VCaP (cell line): ENCODE measurements at regions not wholly inside any gene's neighbourhood (a gene's known extent, or its start where the extent isn't known, plus 50 kb on each side); places are given as distances from the start of the nearest gene placed in this dataset.

Experiments used
- H3K27ac ChIP-seq: fragments of 450-650 bp; 2 replicates; pipeline ENCODE4 v1.5.1; 2017
- TF ChIP-seq, protein P1 (sequence below): fragments of 450-650 bp; conservative IDR thresholded peaks from 2 replicates; pipeline ENCODE4 v1.5.1; 2017; ENCODE audit warnings: mild to moderate bottlenecking, moderate library complexity

DNA sequence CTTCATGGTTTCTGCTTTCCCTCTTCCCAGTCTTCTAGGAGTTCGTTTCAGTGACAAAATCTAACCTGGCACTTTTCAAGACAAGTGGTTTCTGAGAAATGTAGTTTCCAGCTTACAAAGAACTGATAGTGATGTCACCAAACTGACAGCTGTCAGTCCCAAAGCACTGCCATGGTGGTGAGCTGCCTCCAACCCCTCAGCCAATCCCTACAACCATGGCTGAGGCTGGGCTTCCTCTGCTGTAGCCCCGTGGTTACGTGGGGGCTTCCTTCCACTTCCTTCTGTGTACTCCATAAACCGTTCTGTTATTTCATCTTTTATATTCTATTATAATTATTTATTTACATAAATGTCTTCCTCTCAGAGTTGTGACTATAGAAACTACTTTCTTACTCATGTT lies 198.6 kb upstream of the AGA start:
- no peak overlapping the region for H3K27ac ChIP-seq
- TF ChIP-seq, protein P1, sequence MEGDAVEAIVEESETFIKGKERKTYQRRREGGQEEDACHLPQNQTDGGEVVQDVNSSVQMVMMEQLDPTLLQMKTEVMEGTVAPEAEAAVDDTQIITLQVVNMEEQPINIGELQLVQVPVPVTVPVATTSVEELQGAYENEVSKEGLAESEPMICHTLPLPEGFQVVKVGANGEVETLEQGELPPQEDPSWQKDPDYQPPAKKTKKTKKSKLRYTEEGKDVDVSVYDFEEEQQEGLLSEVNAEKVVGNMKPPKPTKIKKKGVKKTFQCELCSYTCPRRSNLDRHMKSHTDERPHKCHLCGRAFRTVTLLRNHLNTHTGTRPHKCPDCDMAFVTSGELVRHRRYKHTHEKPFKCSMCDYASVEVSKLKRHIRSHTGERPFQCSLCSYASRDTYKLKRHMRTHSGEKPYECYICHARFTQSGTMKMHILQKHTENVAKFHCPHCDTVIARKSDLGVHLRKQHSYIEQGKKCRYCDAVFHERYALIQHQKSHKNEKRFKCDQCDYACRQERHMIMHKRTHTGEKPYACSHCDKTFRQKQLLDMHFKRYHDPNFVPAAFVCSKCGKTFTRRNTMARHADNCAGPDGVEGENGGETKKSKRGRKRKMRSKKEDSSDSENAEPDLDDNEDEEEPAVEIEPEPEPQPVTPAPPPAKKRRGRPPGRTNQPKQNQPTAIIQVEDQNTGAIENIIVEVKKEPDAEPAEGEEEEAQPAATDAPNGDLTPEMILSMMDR, result no peak

DNA sequence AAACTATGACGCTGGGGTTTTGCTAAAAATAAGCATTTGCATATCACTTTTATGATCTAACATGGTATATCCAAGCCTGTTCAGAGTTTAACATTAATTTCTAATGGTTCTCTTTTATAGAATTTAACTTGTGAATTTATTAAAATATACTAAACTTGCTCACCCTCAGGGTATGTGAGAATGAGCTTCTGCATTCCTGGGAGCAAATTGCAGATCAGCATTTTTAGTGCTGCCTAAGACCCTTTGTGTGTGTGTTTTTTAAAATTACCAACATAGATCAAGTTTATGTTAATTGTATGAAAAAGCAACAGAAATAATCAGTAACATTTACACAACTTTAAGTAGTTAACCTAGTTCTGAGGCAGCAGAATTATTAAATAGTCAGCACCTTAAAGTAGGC lies 218.0 kb upstream of the AGA start:
- TF ChIP-seq, protein P1, result no peak
- H3K27ac ChIP-seq, result no peak overlapping the region

- TF ChIP-seq, protein P1, result peak; percentile 93
- H3K27ac ChIP-seq, result no peak overlapping the region
Observed at GRCh38 chr4:177667687-177668086, 225.4 kb upstream of the AGA start.

GRCh38 chr4:177671387-177671786 lies 229.2 kb upstream of the AGA start:
- TF ChIP-seq, protein P1, result no peak
- H3K27ac ChIP-seq, result no peak overlapping the region

DNA sequence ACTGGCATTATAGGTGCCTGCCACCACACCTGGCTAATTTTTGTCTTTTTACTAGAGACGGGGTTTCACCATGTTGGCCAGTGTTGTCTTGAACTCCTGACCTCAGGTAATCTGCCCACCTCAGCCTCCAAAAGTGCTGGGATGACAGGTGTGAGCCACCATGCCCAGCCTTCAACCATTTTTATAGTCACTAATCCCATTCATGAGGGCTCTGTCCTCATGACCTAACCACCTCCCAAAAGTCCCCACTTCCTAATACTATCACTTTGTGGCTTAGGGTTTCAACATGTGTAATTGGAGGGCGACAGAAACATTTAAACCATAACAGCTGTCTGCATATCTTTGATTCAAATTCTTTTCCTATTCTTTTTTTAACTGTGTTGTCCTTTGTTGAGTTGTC lies 229.6 kb upstream of the AGA start:
- H3K27ac ChIP-seq, result no peak overlapping the region
- TF ChIP-seq, protein P1, result no peak

- TF ChIP-seq, protein P1, result no peak
- H3K27ac ChIP-seq, result no peak overlapping the region
Observed at GRCh38 chr4:177673985-177674489, 231.8 kb upstream of the AGA start.

- H3K27ac ChIP-seq, result no peak overlapping the region
- TF ChIP-seq, protein P1, result no peak
Observed at GRCh38 chr4:177680308-177680707, 238.1 kb upstream of the AGA start.
